ENCODE measurements at regions not wholly inside any gene's neighbourhood (a gene's known extent, or its start where the extent isn't known, plus 50 kb on each side); places are given as distances from the start of the nearest gene placed in this dataset.

- no peak for TF ChIP-seq CTCF (IDR thresholded peaks at IDR 0.05)
- intact Hi-C loops (cut with DNase I) = no loop called here
- H3K36me3 ChIP-seq = no peaks in the 10 kb centered on the region
Measured at GRCh38 chr1:237953238-237953637, 62.5 kb upstream of the ZP4 start.

More at GRCh38 chr1:237953238-237953637, 62.5 kb upstream of the ZP4 start:
- no peak for DNase-seq
- no peak for ATAC-seq
- Histone ChIP-seq H3K9me3 (no peaks in the 10 kb centered on the region), H3K4me1 (no peaks in the 10 kb centered on the region), H3K27ac (no peak overlapping the region), H3K27me3 (no peaks in the 10 kb centered on the region), H3K4me3 (no peak overlapping the region)
